HEK293 (cell line): ENCODE measurements at regions not wholly inside any gene's neighbourhood (a gene's known extent, or its start where the extent isn't known, plus 50 kb on each side); places are given as distances from the start of the nearest gene placed in this dataset.

Experiments used
- GFI1B ChIP-seq: fragments of 450-650 bp; formaldehyde crosslinking; IDR thresholded peaks from 2 replicates; pipeline ENCODE4 v1.5.1; 2016; ENCODE audit warnings: missing biosample characterization, missing genetic modification characterization
- SCRT2 ChIP-seq: fragments of 450-650 bp; formaldehyde crosslinking; IDR thresholded peaks from 2 replicates; pipeline ENCODE4 v1.5.1; 2016; ENCODE audit warnings: missing biosample characterization, missing genetic modification characterization
- SP2 ChIP-seq: fragments of 450-650 bp; formaldehyde crosslinking; IDR thresholded peaks from 2 replicates; pipeline ENCODE4 v1.5.1; 2016; ENCODE audit warnings: missing biosample characterization, missing genetic modification characterization
- ZBTB17 ChIP-seq: fragments of 450-650 bp; formaldehyde crosslinking; IDR thresholded peaks from 2 replicates; pipeline ENCODE4 v1.5.1; 2016; ENCODE audit warnings: missing biosample characterization, missing genetic modification characterization
- ZEB2 ChIP-seq: fragments of 450-650 bp; formaldehyde crosslinking; IDR thresholded peaks from 2 replicates; pipeline ENCODE4 v1.5.1; 2016; ENCODE audit warnings: missing biosample characterization, missing genetic modification characterization
- ZNF10 ChIP-seq: fragments of 450-650 bp; formaldehyde crosslinking; IDR thresholded peaks from 2 replicates; pipeline ENCODE4 v1.5.1; 2017; ENCODE audit warnings: missing biosample characterization, missing genetic modification characterization
- ZNF133 ChIP-seq: fragments of 450-650 bp; formaldehyde crosslinking; IDR thresholded peaks from 2 replicates; pipeline ENCODE4 v1.5.1; 2016; ENCODE audit warnings: missing biosample characterization, missing genetic modification characterization
- ZNF146 ChIP-seq: fragments of 450-650 bp; formaldehyde crosslinking; IDR thresholded peaks from 2 replicates; pipeline ENCODE4 v1.5.1; 2016; ENCODE audit warnings: missing biosample characterization, missing genetic modification characterization
- ZNF248 ChIP-seq: fragments of 450-650 bp; formaldehyde crosslinking; IDR thresholded peaks from 2 replicates; pipeline ENCODE4 v1.5.1; 2017; ENCODE audit warnings: missing biosample characterization, missing genetic modification characterization
- ZNF292 ChIP-seq: fragments of 450-650 bp; formaldehyde crosslinking; IDR thresholded peaks from 2 replicates; pipeline ENCODE4 v1.5.1; 2016; ENCODE audit warnings: low read depth, missing biosample characterization, missing genetic modification characterization, borderline replicate concordance
- ZNF324 ChIP-seq: fragments of 450-650 bp; formaldehyde crosslinking; IDR thresholded peaks from 2 replicates; pipeline ENCODE4 v1.5.1; 2016; ENCODE audit warnings: missing biosample characterization, missing genetic modification characterization
- ZNF335 ChIP-seq: fragments of 450-650 bp; formaldehyde crosslinking; conservative IDR thresholded peaks from 2 replicates; pipeline ENCODE4 v1.5.1; 2016; ENCODE audit warnings: missing biosample characterization, missing genetic modification characterization
- ZNF341 ChIP-seq: fragments of 450-650 bp; formaldehyde crosslinking; IDR thresholded peaks from 2 replicates; pipeline ENCODE4; 2016; ENCODE audit warnings: low read depth, missing biosample characterization, missing genetic modification characterization
- ZNF366 ChIP-seq: fragments of 450-650 bp; formaldehyde crosslinking; conservative IDR thresholded peaks from 2 replicates; pipeline ENCODE4 v1.5.1; 2016; ENCODE audit warnings: missing biosample characterization, missing genetic modification characterization
- ZNF600 ChIP-seq: fragments of 450-650 bp; formaldehyde crosslinking; IDR thresholded peaks from 2 replicates; pipeline ENCODE4 v1.5.1; 2016; ENCODE audit warnings: missing biosample characterization, missing genetic modification characterization
- ZNF610 ChIP-seq: fragments of 450-650 bp; formaldehyde crosslinking; IDR thresholded peaks from 2 replicates; pipeline ENCODE4 v1.5.1; 2016; ENCODE audit warnings: missing biosample characterization, missing genetic modification characterization, borderline replicate concordance
- ZNF747 ChIP-seq: fragments of 450-650 bp; formaldehyde crosslinking; IDR thresholded peaks from 2 replicates; pipeline ENCODE4 v1.5.1; 2016; ENCODE audit warnings: missing biosample characterization, missing genetic modification characterization
- ZNF785 ChIP-seq: fragments of 450-650 bp; formaldehyde crosslinking; IDR thresholded peaks from 2 replicates; pipeline ENCODE4 v1.5.1; 2016; ENCODE audit warnings: missing biosample characterization, missing genetic modification characterization
- TF ChIP-seq, protein P1 (sequence below): fragments of 450-650 bp; IDR thresholded peaks from 2 replicates; pipeline ENCODE4 v1.5.1; 2018; ENCODE audit warnings: missing biosample characterization, mild to moderate bottlenecking, missing genetic modification characterization
- TF ChIP-seq, protein P2 (sequence below): fragments of 450-650 bp; formaldehyde crosslinking; IDR thresholded peaks from 2 replicates; pipeline ENCODE4 v1.5.1; 2016; ENCODE audit warnings: missing biosample characterization, missing genetic modification characterization
- TF ChIP-seq, protein P3 (sequence below): fragments of 450-650 bp; formaldehyde crosslinking; IDR thresholded peaks from 2 replicates; pipeline ENCODE4 v1.5.1; 2017; ENCODE audit warnings: missing biosample characterization, mild to moderate bottlenecking, missing genetic modification characterization, moderate library complexity
- TF ChIP-seq, protein P4 (sequence below): fragments of 450-650 bp; formaldehyde crosslinking; IDR thresholded peaks from 2 replicates; pipeline ENCODE4 v1.5.0; 2017; ENCODE audit warnings: missing biosample characterization, missing genetic modification characterization, borderline replicate concordance
- TF ChIP-seq, protein P5 (sequence below): fragments of 450-650 bp; formaldehyde crosslinking; IDR thresholded peaks from 2 replicates; pipeline ENCODE4 v1.5.1; 2017; ENCODE audit warnings: missing biosample characterization, missing genetic modification characterization

DNA sequence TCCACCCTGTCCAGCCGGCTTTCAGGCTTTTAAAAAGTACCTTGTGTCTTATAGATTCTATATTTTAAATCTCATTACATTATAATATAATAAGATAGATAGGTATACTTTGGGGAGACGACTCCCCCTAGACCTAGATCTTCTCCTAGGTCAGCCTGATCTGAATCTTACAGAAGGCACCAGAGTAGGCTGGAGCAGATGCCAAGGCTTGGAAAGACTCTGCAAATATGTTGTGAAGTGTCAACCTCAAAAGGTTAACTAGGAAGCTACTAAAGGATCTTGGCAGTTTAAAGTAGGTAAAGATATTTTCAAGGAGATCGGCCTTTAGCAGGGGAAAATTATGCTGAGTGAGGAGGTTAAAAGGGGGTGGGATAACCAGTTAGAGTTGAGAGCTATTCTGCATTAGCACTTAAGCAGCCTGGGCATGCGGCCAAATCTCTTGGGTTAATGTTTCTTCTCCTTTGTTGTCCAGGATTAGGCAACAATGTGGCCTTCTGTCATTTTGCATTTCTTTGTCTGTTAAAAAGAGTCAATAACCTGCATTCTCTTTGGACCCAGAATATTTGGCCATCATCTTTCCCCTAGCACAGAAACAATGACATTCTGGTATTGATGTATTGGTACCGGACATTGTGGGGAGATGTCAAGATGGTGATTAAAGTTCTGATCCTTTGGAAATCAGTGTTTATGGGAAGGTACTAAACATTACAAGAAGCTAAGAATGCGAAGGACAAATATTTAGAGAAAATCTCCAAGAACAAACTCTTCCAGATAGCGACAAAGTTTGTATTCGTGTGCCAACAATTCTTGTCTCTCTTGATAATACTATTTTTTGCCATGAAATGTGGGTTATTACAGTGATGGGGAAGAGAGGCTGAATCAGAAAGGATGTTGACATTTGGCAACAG, 51.2 kb upstream of the DHX40 start (continued):
- TF ChIP-seq ZNF324 (no peak), ZEB2 (tag by site-specific recombination) (peak; percentile 65; the same call in 1 of the 2 replicates), ZNF785 (no peak), ZBTB17 (tag by site-specific recombination) (peak; percentile 66), SCRT2 (no peak), ZNF10 (peak; percentile 65; the same call in 1 of the 2 replicates), ZNF600 (tag by site-specific recombination) (0 out of 2 replicates have a peak, but pooled peaks have one; percentile 9), SP2 (tag by site-specific recombination) (no peak), ZNF610 (no peak), ZNF146 (tag by site-specific recombination) (no peak), ZNF366 (tag by site-specific recombination) (peak; percentile 81), ZNF747 (tag by site-specific recombination) (no peak), ZNF248 (no peak), ZNF133 (no peak), ZNF335 (peak; percentile 30; the same call in 1 of the 2 replicates), ZNF292 (tag by site-specific recombination) (no peak), GFI1B (tag by site-specific recombination) (no peak), ZNF341 (tag by site-specific recombination) (peak; percentile 15; the same call in 1 of the 2 replicates)
- TF ChIP-seq, protein P1, sequence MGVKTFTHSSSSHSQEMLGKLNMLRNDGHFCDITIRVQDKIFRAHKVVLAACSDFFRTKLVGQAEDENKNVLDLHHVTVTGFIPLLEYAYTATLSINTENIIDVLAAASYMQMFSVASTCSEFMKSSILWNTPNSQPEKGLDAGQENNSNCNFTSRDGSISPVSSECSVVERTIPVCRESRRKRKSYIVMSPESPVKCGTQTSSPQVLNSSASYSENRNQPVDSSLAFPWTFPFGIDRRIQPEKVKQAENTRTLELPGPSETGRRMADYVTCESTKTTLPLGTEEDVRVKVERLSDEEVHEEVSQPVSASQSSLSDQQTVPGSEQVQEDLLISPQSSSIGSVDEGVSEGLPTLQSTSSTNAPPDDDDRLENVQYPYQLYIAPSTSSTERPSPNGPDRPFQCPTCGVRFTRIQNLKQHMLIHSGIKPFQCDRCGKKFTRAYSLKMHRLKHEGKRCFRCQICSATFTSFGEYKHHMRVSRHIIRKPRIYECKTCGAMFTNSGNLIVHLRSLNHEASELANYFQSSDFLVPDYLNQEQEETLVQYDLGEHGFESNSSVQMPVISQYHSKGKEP (tag by site-specific recombination): peak; percentile 93
- TF ChIP-seq, protein P2, sequence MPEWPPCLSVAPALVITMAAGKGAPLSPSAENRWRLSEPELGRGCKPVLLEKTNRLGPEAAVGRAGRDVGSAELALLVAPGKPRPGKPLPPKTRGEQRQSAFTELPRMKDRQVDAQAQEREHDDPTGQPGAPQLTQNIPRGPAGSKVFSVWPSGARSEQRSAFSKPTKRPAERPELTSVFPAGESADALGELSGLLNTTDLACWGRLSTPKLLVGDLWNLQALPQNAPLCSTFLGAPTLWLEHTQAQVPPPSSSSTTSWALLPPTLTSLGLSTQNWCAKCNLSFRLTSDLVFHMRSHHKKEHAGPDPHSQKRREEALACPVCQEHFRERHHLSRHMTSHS (tag by site-specific recombination): no peak
- TF ChIP-seq, protein P3, sequence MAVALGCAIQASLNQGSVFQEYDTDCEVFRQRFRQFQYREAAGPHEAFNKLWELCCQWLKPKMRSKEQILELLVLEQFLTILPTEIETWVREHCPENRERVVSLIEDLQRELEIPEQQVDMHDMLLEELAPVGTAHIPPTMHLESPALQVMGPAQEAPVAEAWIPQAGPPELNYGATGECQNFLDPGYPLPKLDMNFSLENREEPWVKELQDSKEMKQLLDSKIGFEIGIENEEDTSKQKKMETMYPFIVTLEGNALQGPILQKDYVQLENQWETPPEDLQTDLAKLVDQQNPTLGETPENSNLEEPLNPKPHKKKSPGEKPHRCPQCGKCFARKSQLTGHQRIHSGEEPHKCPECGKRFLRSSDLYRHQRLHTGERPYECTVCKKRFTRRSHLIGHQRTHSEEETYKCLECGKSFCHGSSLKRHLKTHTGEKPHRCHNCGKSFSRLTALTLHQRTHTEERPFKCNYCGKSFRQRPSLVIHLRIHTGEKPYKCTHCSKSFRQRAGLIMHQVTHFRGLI (tag by site-specific recombination): peak; percentile 11; the same call in 1 of the 2 replicates
- TF ChIP-seq, protein P4, sequence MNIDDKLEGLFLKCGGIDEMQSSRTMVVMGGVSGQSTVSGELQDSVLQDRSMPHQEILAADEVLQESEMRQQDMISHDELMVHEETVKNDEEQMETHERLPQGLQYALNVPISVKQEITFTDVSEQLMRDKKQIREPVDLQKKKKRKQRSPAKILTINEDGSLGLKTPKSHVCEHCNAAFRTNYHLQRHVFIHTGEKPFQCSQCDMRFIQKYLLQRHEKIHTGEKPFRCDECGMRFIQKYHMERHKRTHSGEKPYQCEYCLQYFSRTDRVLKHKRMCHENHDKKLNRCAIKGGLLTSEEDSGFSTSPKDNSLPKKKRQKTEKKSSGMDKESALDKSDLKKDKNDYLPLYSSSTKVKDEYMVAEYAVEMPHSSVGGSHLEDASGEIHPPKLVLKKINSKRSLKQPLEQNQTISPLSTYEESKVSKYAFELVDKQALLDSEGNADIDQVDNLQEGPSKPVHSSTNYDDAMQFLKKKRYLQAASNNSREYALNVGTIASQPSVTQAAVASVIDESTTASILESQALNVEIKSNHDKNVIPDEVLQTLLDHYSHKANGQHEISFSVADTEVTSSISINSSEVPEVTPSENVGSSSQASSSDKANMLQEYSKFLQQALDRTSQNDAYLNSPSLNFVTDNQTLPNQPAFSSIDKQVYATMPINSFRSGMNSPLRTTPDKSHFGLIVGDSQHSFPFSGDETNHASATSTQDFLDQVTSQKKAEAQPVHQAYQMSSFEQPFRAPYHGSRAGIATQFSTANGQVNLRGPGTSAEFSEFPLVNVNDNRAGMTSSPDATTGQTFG (tag by site-specific recombination): no peak
- TF ChIP-seq, protein P5, sequence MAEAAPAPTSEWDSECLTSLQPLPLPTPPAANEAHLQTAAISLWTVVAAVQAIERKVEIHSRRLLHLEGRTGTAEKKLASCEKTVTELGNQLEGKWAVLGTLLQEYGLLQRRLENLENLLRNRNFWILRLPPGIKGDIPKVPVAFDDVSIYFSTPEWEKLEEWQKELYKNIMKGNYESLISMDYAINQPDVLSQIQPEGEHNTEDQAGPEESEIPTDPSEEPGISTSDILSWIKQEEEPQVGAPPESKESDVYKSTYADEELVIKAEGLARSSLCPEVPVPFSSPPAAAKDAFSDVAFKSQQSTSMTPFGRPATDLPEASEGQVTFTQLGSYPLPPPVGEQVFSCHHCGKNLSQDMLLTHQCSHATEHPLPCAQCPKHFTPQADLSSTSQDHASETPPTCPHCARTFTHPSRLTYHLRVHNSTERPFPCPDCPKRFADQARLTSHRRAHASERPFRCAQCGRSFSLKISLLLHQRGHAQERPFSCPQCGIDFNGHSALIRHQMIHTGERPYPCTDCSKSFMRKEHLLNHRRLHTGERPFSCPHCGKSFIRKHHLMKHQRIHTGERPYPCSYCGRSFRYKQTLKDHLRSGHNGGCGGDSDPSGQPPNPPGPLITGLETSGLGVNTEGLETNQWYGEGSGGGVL: peak; percentile 30; the same call in 1 of the 2 replicates
